ENCODE measurements at regions not wholly inside any gene's neighbourhood (a gene's known extent, or its start where the extent isn't known, plus 50 kb on each side); places are given as distances from the start of the nearest gene placed in this dataset.
"Not testable (repeated sequence)": the region's sequence is repeated elsewhere in the genome, so short reads cannot be mapped to it uniquely, and the experiment has no call there.

DNA sequence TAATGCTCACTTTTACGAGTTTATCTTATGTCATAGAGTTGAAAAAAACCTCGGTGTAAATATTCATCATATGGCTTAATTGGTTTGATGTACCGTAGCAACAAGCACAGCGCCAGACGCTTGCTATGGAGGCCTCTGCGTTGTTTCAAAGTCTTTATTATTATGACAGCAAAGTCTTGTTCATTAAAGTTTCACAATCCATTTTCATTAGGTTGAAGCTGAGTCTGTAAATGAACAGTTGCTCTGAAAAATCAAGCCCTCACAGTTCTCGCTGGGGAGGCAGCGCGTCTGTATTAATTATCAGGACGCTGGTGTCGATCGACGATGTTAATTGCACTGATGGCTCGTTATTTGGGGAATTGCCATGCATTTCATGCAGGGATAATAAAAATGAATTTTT, 185.6 kb downstream of the INSC start:
- no peak for DNase-seq

GRCh38 chr11:15307619-15308024, 192.9 kb downstream of the INSC start:
- DNase-seq, result no peak

DNA sequence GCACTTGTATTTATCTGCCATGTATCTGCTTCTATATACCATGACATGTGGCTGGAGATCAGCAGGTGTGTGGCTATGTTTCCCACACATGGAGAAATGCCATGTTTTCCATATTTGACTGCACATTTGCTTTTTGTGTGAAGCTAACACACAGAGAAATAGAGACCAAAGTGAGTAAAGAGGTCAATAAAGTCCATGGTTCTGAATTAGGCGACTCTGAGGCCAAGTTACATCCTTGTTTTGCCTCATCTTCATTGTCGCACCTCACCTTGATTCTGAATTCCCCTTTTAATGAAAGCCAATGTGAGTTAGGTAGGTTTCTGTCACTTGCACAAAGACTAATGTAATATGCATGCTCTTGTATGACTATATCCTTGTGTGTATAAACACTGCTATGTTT, 194.1 kb downstream of the INSC start:
- DNase-seq, result no peak

GRCh38 chr11:15309296-15309695, 194.6 kb downstream of the INSC start:
- no peak for DNase-seq

DNA sequence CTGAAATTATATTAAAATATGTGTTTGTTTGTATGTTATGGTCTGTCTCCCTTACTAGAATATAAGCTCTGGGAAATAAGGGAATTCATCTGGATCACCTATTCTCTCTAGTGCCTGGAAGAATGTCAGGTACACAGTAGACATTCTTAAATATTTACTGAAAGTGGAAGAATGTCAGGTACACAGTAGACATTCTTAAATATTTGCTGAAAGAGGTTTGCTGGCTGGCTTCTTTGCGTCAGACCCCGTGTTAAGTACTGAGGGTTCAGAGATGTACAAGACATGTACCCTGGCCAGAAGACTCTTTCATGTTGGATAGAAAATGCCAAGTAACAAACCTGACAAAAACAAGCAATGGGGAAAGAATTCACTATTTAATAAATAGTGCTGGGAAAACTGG, 199.1 kb downstream of the INSC start:
- DNase-seq, result no peak

DNA sequence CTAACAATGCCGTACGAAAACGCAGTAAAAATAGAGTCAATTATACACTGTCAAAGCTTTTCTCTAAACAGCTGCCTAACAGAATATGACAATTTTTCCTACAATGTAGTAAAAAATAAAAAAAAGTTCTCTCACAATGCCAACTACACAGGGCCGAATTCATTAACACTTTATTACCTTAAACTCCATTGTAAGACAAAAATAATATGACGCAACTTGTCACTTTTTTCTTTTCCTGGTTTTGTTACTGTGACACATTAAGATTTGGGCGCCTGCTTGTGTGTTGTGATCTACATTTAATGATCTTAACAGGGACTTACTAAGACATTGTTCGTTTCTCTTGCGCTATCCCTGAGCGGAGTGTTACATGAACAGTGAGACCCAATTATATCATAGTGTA, 204.1 kb downstream of the INSC start:
- DNase-seq, result no peak

- DNase-seq, result no peak
Observed at GRCh38 chr11:15326520-15326919, 211.8 kb downstream of the INSC start.

GRCh38 chr11:15327786-15328231, 213.1 kb downstream of the INSC start:
- DNase-seq, result no peak

DNA sequence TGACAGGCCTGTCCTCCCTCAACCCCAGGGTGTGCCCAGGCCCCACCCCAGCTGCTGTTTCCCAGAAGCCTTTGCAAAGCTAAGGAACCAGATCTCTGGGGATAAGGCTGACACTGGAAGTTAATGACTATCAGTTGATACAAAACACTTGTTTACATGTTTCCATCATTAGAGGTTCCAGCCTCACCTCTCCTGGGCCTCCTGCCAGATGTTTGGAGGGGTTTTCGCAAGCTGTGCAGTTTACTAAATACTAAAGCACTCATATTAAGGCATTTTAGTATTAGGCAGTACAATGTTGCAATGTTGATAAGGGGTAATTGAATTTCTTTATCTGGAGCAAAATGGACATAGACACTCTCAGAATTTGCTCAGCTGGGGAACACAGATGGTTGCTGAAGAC, 218.7 kb downstream of the INSC start:
- DNase-seq, result no peak

GRCh38 chr11:15334766-15335165, 220.0 kb downstream of the INSC start:
- no peak for DNase-seq

GRCh38 chr11:15336021-15336420, 221.3 kb downstream of the INSC start:
- no peak for DNase-seq

- no peak for DNase-seq
Observed at GRCh38 chr11:15339302-15339701, 224.6 kb downstream of the INSC start.

DNA sequence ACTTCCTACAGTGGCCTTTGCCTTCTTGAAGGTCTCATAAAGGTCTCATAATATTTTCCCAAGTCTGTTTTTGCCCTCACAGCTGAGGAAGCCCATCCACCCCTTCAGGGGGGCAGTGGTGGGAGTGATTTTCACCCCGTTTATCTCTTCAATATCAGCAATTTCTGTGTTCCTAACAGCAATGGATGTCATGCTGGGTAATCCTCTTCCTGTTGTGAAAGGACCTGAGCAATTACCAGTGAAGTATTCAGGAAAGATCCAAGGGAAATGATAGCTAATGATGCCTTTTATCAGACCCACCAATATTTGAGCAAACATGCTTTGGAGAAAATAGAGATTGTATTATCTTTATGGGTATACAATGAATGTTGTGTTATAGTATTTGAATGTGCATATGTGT, 226.9 kb downstream of the INSC start:
- no peak for DNase-seq

GRCh38 chr11:15342163-15342562, 227.4 kb downstream of the INSC start:
- no peak for DNase-seq

GRCh38 chr11:15346907-15347306, 232.2 kb downstream of the INSC start:
- DNase-seq, result no peak

DNA sequence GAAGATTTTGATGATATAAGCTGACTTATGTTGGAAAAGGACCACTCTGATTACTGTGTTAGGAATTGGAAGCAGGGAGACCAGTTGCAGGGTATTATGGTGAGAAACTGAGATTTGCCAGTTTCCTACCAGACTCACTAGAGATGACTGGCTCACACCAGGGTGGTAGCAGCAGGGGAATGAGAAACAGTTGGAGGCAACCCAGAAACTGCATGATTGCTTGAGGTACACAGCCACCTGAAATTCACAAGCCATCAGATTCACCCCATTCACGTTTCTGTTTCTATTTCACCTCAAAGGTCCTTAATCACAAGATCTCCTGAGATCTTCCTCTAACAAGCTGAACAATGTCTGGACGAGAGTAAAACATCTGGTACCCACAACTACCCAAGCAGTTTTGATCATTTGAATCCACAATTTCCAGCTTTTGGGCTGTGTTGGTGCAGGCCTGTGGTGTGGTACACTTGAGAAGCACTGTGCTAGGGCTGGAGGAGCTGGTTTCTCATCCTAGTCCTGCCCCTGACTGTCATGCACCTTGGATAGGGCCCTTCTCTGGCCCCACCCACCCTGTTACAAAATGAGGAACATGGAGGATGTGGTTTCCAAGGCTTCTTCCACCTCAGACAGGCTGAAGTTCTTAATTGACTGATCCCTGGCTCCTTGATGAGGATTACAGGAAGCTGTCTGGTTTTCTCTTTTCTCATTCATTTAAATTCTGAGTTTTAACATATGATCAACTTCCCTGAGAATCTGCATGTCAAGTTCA, 233.4 kb downstream of the INSC start:
- DNase-seq, result no peak

DNA sequence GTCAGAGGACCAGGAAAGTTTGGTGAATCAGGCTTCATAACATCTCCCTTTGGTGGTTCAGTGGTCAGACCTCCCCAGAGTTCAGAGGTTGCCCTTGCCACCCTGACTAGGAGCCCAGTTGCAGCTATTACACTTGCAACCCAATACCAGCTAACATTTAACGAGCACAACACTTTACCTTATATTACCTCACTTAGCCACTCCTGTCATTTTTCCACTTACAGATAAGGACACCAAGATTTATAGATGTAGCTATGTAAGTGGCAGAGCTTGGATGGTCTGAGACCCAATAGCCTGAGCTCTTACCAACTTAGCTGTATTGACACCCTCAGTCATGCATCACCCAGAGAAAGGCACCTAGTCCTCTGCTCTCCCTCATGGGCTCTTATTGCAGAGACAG, 234.7 kb downstream of the INSC start:
- DNase-seq, result no peak

GRCh38 chr11:15361316-15361715, 246.6 kb downstream of the INSC start:
- no peak for DNase-seq

DNA sequence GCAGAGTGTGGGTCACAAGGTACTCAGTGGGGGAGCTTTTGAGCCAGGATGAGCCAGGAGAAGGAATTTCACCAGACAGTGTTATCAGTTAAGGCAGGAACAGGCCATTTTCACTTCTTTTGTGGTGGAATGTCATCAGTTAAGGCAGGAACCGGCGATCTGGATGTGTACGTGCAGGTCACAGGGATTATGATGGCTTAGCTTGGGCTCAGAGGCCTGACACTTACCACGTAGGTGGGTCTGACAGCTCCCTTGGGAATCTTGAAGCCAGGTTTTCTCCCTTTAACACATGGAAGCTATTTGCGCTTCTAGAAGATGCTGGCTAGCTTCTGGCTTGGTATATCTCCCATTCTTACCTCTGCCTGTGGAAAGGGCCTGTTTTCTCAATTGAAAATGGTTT, 250.6 kb downstream of the INSC start:
- not testable (repeated sequence) for DNase-seq

DNA sequence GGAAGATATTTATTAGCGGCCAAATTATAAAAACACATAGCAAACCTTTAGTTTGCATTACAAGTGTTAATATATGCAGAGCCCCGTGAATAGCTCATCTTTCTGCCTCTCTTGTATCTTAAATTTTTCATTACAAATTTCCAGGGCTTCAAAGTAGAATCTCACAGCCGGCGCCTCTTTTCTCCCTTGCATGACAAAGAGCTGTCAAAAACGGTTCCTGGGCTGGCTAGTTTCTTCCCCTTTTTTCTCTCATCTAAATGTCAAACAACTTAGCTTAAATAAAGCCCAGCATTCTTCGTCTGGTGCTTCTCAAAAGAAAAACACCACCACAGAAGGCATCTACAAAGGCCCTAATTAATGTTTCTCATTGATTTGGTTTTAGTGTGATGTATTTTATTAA, 253.0 kb downstream of the INSC start:
- no peak for DNase-seq

- no peak for DNase-seq
Observed at GRCh38 chr11:15370495-15371147, 255.9 kb downstream of the INSC start.

DNA sequence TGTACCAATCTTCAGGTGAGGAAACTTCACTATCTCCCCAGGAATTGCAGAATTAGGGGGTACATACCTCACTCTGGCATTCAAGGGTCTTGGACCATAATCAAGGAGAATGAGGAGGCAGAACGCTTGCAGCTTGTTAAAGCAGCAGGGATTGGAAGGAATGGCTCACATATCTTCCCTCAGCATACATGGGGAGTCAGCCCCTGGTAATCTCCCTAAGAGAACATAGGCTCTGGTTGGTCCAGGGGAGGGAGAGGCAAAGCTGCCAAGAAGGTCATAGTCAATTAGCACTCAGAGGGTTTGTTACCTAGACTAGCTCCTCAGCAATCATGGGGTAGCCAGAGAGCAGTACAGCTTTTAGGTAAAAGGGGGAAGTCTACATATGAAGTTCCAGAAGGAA, 256.8 kb downstream of the INSC start:
- no peak for DNase-seq

DNA sequence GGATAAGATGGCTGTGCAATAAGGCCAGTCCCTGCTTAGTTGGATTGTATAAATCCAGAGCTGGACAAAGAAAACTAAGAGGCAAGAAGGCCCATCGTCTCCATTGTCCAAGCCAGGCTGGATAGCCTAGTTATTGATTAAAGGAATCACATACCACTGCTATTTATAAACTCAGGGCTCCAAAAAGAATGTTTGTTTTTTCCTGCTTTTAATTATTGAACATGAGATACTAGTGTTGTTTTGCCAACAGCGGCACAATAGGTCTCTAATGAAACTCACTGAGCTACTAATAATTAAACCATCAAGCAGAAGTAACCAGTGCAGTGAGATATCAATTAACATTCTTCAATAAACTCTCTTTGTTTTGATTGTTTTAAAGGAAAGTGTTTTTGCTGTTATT, 259.7 kb downstream of the INSC start:
- no peak for DNase-seq

GRCh38 chr11:15378941-15379340, 264.2 kb downstream of the INSC start:
- DNase-seq, result no peak

DNA sequence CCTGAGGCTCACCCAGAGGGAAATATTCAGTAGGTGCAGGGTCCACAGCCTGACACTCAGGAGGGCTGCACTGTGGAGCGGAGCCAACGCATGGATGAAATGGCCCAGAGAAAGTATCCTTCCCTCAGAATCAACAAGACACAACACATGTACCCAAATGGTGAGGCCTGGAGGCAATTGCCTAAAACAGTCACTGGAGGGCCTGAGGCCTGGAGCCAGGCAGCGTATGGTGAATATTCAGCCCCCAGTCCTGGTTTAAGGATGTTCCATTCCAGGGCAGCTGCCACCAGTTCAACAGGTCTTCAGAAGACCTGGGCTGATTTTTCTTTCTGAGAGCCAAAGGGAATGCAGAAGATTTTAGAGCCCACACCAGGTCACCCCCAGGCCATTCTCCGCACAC, 264.8 kb downstream of the INSC start:
- no peak for DNase-seq
